ENCODE measurements at regions not wholly inside any gene's neighbourhood (a gene's known extent, or its start where the extent isn't known, plus 50 kb on each side); places are given as distances from the start of the nearest gene placed in this dataset.
"Not testable (repeated sequence)": the region's sequence is repeated elsewhere in the genome, so short reads cannot be mapped to it uniquely, and the experiment has no call there.

GRCh38 chr4:103996637-103997036, 276.9 kb upstream of the TACR3 start:
- peak; percentile 0 for DNase-seq (ENCODE audit: low spot score)

- DNase-seq (ENCODE audit: low spot score) = no peak
These were observed 276.3 kb upstream of the TACR3 start for GRCh38 chr4:103996064-103996463.

GRCh38 chr4:103994059-103994458, 274.3 kb upstream of the TACR3 start:
- no peak for DNase-seq (ENCODE audit: low spot score)

- no peak for DNase-seq (ENCODE audit: low spot score)
These were observed 262.7 kb upstream of the TACR3 start for GRCh38 chr4:103982454-103982853.

GRCh38 chr4:103948244-103949018, 228.6 kb upstream of the TACR3 start:
- DNase-seq (ENCODE audit: low spot score) = no peak

GRCh38 chr4:103947617-103948016, 227.8 kb upstream of the TACR3 start:
- DNase-seq (ENCODE audit: low spot score) = no peak

GRCh38 chr4:103946621-103947268, 227.0 kb upstream of the TACR3 start:
- not testable (repeated sequence) for DNase-seq (ENCODE audit: low spot score)

- no peak for DNase-seq (ENCODE audit: low spot score)
These were observed 218.7 kb upstream of the TACR3 start for GRCh38 chr4:103938488-103938887.

GRCh38 chr4:103936653-103937145, 216.9 kb upstream of the TACR3 start:
- no peak for DNase-seq (ENCODE audit: low spot score)

- DNase-seq (ENCODE audit: low spot score) = peak; percentile 8
These were observed 214.5 kb upstream of the TACR3 start for GRCh38 chr4:103934178-103934789.

- DNase-seq (ENCODE audit: low spot score) = no peak
These were observed 208.6 kb upstream of the TACR3 start for GRCh38 chr4:103928370-103928769.

GRCh38 chr4:103923551-103923950, 203.8 kb upstream of the TACR3 start:
- DNase-seq (ENCODE audit: low spot score) = no peak

GRCh38 chr4:103918214-103918613, 198.4 kb upstream of the TACR3 start:
- DNase-seq (ENCODE audit: low spot score) = no peak

- no peak for DNase-seq (ENCODE audit: low spot score)
These were observed 195.6 kb upstream of the TACR3 start for GRCh38 chr4:103915224-103915869.

- DNase-seq (ENCODE audit: low spot score) = no peak
These were observed 187.6 kb upstream of the TACR3 start for GRCh38 chr4:103907414-103907813.

GRCh38 chr4:103904123-103904522, 184.3 kb upstream of the TACR3 start:
- no peak for DNase-seq (ENCODE audit: low spot score)

- no peak for DNase-seq (ENCODE audit: low spot score)
These were observed 182.9 kb upstream of the TACR3 start for GRCh38 chr4:103902730-103903129.

- DNase-seq (ENCODE audit: low spot score) = no peak
These were observed 176.2 kb upstream of the TACR3 start for GRCh38 chr4:103895876-103896465.

GRCh38 chr4:103892586-103892985, 172.8 kb upstream of the TACR3 start:
- no peak for DNase-seq (ENCODE audit: low spot score)

GRCh38 chr4:103887191-103887590, 167.4 kb upstream of the TACR3 start:
- no peak for DNase-seq (ENCODE audit: low spot score)

GRCh38 chr4:103885152-103885551, 165.4 kb upstream of the TACR3 start:
- no peak for DNase-seq (ENCODE audit: low spot score)

- no peak for DNase-seq (ENCODE audit: low spot score)
These were observed 147.5 kb upstream of the TACR3 start for GRCh38 chr4:103867311-103867710.
